CD4-positive, alpha-beta memory T cell (primary cell): ENCODE measurements at regions not wholly inside any gene's neighbourhood (a gene's known extent, or its start where the extent isn't known, plus 50 kb on each side); places are given as distances from the start of the nearest gene placed in this dataset.
A peak's percentile ranks its signal among the peaks of the same experiment; 100 is the strongest.

Source experiments
- CTCF ChIA-PET: fragments of 350-600 bp; sonication (Branson Sonifier 250); formaldehyde crosslinking; loops from one replicate; lab custom pipeline; 2021; ENCODE audit warnings: inconsistent platforms; ENCODE audit not compliant: partially characterized antibody; lab: Charles Lee
- POLR2A ChIA-PET: fragments of 350-600 bp; sonication (Branson Sonifier 250); formaldehyde crosslinking; loops from one replicate; lab custom pipeline; 2021; ENCODE audit not compliant: partially characterized antibody; lab: Charles Lee
- DNase-seq, 5 donors: peaks; one replicate each; pipeline versions ENCODE4 v3.0.0 to v3.0.0-alpha.2; 2020 to 2022; ENCODE audit warnings: mixed read lengths in 1 of 5
- H3K27ac ChIP-seq: one replicate; pipeline ENCODE4 v1.7.0; 2013; ENCODE audit warnings: low read depth, low read length
- H3K27me3 ChIP-seq: 2 replicates; pipeline ENCODE4 v1.7.0; 2013; ENCODE audit warnings: mild to moderate bottlenecking, low read length, moderate library complexity; ENCODE audit not compliant: insufficient read depth
- H3K36me3 ChIP-seq: 2 replicates; pipeline ENCODE4 v1.7.0; 2013; ENCODE audit warnings: mild to moderate bottlenecking, low read length, moderate library complexity; ENCODE audit not compliant: insufficient read depth
- H3K4me1 ChIP-seq: 2 replicates; pipeline ENCODE4 v1.7.0; 2013; ENCODE audit warnings: mild to moderate bottlenecking, low read length, moderate library complexity; ENCODE audit not compliant: insufficient read depth
- H3K4me3 ChIP-seq, 2 donors: one replicate each; pipeline ENCODE4 v1.7.0; 2013; ENCODE audit warnings: low read length in 2 of 2, mild to moderate bottlenecking in 1 of 2
- H3K9me3 ChIP-seq, 2 donors: one replicate each; pipeline ENCODE4 v1.7.0; 2013; ENCODE audit warnings: low read length in 2 of 2, control low read depth in 1 of 2; ENCODE audit not compliant: control insufficient read depth in 1 of 2
- H3K27ac Mint-ChIP-seq, 7 donors: one replicate each; pipeline ENCODE4 v1.8.0; 2020 to 2021; ENCODE audit warnings: mixed read lengths in 7 of 7, mild to moderate bottlenecking in 6 of 7, inconsistent platforms in 3 of 7, moderate library complexity in 3 of 7
- H3K27me3 Mint-ChIP-seq, 2 donors: one replicate each; pipeline ENCODE4 v1.8.0; 2020 to 2021; ENCODE audit warnings: mixed read lengths in 2 of 2
- H3K36me3 Mint-ChIP-seq, 2 donors: one replicate each; pipeline ENCODE4 v1.8.0; 2020 to 2021; ENCODE audit warnings: mixed read lengths in 2 of 2, inconsistent platforms in 1 of 2, mild to moderate bottlenecking in 1 of 2
- H3K4me1 Mint-ChIP-seq, 4 donors: one replicate each; pipeline ENCODE4 v1.8.0; 2020 to 2021; ENCODE audit warnings: mixed read lengths in 4 of 4, mild to moderate bottlenecking in 1 of 4
- H3K4me3 Mint-ChIP-seq, 8 donors: one replicate each; pipeline ENCODE4 v1.8.0; 2020 to 2021; ENCODE audit warnings: mixed read lengths in 8 of 8, mild to moderate bottlenecking in 7 of 8, moderate library complexity in 6 of 8, inconsistent platforms in 3 of 8
- H3K9me3 Mint-ChIP-seq, 8 donors: one replicate each; pipeline ENCODE4 v1.8.0; 2020 to 2021; ENCODE audit warnings: mixed read lengths in 8 of 8, mild to moderate bottlenecking in 5 of 8, inconsistent platforms in 3 of 8, moderate library complexity in 1 of 8
- intact Hi-C: fragments of 100-400 bp; cut with micrococcal nuclease; formaldehyde crosslinking; loops from one replicate; pipeline ENCODE4 v1.15.1; 2023

GRCh38 chr2:176772816-176773215 lies 439.8 kb upstream of the HNRNPA3 start:
- Mint-ChIP-seq H3K4me3 (no peak overlapping the region), H3K4me1 (no peaks in the 10 kb centered on the region), H3K9me3 (peaks cover 3 to 18% (median 7%) of the 10 kb centered on the region in 8 donors), H3K27me3 (peaks cover 9 to 11% of the 10 kb centered on the region in 2 donors), H3K36me3 (no peaks in the 10 kb centered on the region), H3K27ac (no peak overlapping the region)
- POLR2A ChIA-PET = no interaction called here
- H3K27me3 ChIP-seq = no peaks in the 10 kb centered on the region
- no peaks in the 10 kb centered on the region for H3K36me3 ChIP-seq
- H3K4me3 ChIP-seq = no peak overlapping the region
- CTCF ChIA-PET = no interaction called here
- DNase-seq = no peak
- no peaks in the 10 kb centered on the region for H3K9me3 ChIP-seq
- intact Hi-C loops = no loop called here
- no peak overlapping the region for H3K27ac ChIP-seq
- H3K4me1 ChIP-seq = no peaks in the 10 kb centered on the region

DNA sequence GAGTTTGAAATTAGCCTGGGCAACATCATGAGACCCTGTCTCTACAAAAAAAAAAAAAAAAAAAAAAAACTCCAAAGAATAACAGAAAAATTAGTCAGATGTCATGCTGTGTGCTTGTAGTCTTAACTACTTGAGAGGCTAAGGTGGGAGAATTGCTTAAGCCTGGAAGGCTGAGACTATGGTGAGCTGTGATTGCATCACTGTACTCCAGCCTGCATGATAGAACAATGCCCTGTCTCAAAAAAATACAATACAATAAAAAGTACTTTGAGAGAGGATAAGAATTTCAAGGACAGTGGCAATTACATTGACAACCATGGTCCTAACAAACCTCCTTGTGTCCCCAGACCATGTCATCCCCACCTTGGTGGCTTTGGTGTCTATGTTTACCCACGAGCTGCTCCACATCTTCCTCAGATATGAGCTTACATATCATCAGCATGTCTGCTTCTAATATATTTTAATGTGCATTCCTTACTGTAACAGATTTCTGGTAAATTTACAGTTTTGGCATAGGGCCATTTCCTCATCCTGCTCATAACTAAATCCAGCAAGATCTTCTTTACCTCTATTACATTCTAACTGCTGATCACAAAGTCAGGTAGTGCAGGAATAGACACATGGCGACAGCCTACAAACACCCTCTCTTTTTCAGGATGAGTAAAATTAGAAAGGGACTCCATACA lies 437.7 kb upstream of the HNRNPA3 start:
- H3K36me3 Mint-ChIP-seq = no peaks in the 10 kb centered on the region

DNA sequence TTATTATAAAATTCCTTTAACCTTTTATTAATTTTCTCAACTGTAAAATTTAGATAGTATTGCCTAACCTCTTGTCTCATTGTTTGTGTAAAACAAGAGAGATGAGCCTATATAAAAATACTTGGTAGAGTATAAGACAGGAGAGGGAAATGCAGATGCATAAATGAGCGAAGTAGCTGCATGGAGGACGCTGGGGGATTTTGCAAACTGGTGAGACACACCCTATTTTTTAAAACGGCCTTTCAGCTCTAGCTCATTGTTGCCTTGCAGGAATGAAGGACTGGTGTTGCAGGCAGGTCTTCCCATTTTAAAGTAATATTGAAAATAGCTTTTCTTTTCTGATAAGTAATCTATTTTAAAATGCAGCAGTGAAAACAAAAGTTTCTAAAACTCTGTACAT lies 435.3 kb upstream of the HNRNPA3 start:
- Histone ChIP-seq H3K9me3 (no peaks in the 10 kb centered on the region), H3K4me3 (no peak overlapping the region), H3K4me1 (peaks cover 5% of the 10 kb centered on the region), H3K27ac (no peak overlapping the region), H3K36me3 (no peaks in the 10 kb centered on the region), H3K27me3 (no peaks in the 10 kb centered on the region)
- ChIA-PET POLR2A (no interaction called here), CTCF (no interaction called here)
- Mint-ChIP-seq H3K4me3 (no peak overlapping the region), H3K27ac (no peak overlapping the region), H3K9me3 (peaks cover 3 to 30% (median 18%) of the 10 kb centered on the region in 8 donors), H3K36me3 (peaks cover 0 to 5% of the 10 kb centered on the region in 2 donors), H3K4me1 (peaks cover 3 to 11% (median 6%) of the 10 kb centered on the region in 4 donors), H3K27me3 (peaks cover 3 to 5% of the 10 kb centered on the region in 2 donors)
- no peak for DNase-seq
- intact Hi-C loops = no loop called here

More for the DNA sequence above, 437.7 kb upstream of the HNRNPA3 start:
- Mint-ChIP-seq H3K27ac (no peak overlapping the region), H3K27me3 (peaks cover 6 to 9% of the 10 kb centered on the region in 2 donors), H3K9me3 (peaks cover 0 to 18% (median 9%) of the 10 kb centered on the region in 8 donors), H3K4me1 (no peaks in the 10 kb centered on the region), H3K4me3 (no peak overlapping the region)
- intact Hi-C loops = no loop called here
- CTCF ChIA-PET = interaction anchor here (0.6 to 1.3 kb wide), 2 partner anchors 335 to 654 kb away, joined by 3 read pairs; no protein-coding TSS in a partner anchor
- no peaks in the 10 kb centered on the region for H3K9me3 ChIP-seq
- no peak overlapping the region for H3K27ac ChIP-seq
- no peaks in the 10 kb centered on the region for H3K36me3 ChIP-seq
- H3K4me1 ChIP-seq = no peaks in the 10 kb centered on the region
- DNase-seq = no peak
- POLR2A ChIA-PET = no interaction called here
- no peaks in the 10 kb centered on the region for H3K27me3 ChIP-seq
- no peak overlapping the region for H3K4me3 ChIP-seq

- no peak overlapping the region for H3K4me3 Mint-ChIP-seq
- H3K36me3 Mint-ChIP-seq = peaks cover 0 to 5% of the 10 kb centered on the region in 2 donors
- H3K27ac Mint-ChIP-seq = peak overlapping the region in 1 of 7 donors; percentile 15
- ChIA-PET POLR2A (no interaction called here), CTCF (no interaction called here)
- no peak overlapping the region for H3K4me3 ChIP-seq
- H3K27me3 Mint-ChIP-seq = peaks cover 1 to 2% of the 10 kb centered on the region in 2 donors
- DNase-seq = no peak
- H3K4me1 Mint-ChIP-seq = peaks cover 3 to 16% (median 6%) of the 10 kb centered on the region in 4 donors
- peaks cover 7 to 20% (median 11%) of the 10 kb centered on the region in 8 donors for H3K9me3 Mint-ChIP-seq
- intact Hi-C loops = no loop called here
- H3K27ac ChIP-seq = no peak overlapping the region
- no peaks in the 10 kb centered on the region for H3K27me3 ChIP-seq
- no peaks in the 10 kb centered on the region for H3K36me3 ChIP-seq
- H3K4me1 ChIP-seq = peaks cover 5% of the 10 kb centered on the region
- H3K9me3 ChIP-seq = no peaks in the 10 kb centered on the region
These were observed 432.7 kb upstream of the HNRNPA3 start for GRCh38 chr2:176779917-176780316.

DNA sequence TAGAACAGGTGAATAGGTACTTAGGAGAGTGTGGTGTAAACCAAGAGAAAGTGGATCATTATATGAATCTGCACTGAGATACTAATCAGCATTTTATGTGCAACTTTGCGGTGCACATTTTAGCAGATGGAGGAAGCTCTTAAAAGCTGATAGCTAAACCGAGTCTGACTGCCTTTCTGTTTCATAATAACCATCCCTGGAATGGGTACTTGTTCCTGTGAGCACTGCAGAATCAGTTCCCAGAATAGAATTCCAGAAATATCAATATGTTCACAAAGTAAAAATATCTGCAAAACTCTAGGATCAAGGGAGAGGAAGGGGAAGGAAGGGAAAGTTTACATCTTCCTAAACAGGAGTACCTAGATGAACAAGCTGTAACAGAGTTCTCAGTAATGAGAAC lies 432.2 kb upstream of the HNRNPA3 start:
- no peak overlapping the region for H3K4me3 ChIP-seq

GRCh38 chr2:176781570-176782217 lies 430.9 kb upstream of the HNRNPA3 start:
- DNase-seq = no peak
- Histone ChIP-seq H3K9me3 (no peaks in the 10 kb centered on the region), H3K4me3 (no peak overlapping the region), H3K36me3 (no peaks in the 10 kb centered on the region), H3K4me1 (peaks cover 5% of the 10 kb centered on the region), H3K27me3 (no peaks in the 10 kb centered on the region), H3K27ac (no peak overlapping the region)
- CTCF ChIA-PET = no interaction called here
- Mint-ChIP-seq H3K27ac (peak overlapping the region in 4 of 7 donors; percentile 8 to 86 (median 72)), H3K27me3 (peaks cover 1 to 2% of the 10 kb centered on the region in 2 donors), H3K36me3 (peaks cover 0 to 5% of the 10 kb centered on the region in 2 donors), H3K4me1 (peaks cover 3 to 16% (median 6%) of the 10 kb centered on the region in 4 donors), H3K9me3 (peaks cover 5 to 22% (median 11%) of the 10 kb centered on the region in 8 donors), H3K4me3 (peak overlapping the region in 4 of 8 donors; percentile 10 to 84 (median 62))
- POLR2A ChIA-PET = no interaction called here
- intact Hi-C loops = no loop called here

More for the DNA sequence above, 432.2 kb upstream of the HNRNPA3 start:
- no peaks in the 10 kb centered on the region for H3K36me3 ChIP-seq
- no peak overlapping the region for H3K27ac ChIP-seq
- intact Hi-C loops = no loop called here
- H3K4me1 Mint-ChIP-seq = peaks cover 3 to 16% (median 6%) of the 10 kb centered on the region in 4 donors
- peaks cover 5 to 22% (median 11%) of the 10 kb centered on the region in 8 donors for H3K9me3 Mint-ChIP-seq
- H3K4me3 Mint-ChIP-seq = no peak overlapping the region
- ChIA-PET CTCF (no interaction called here), POLR2A (no interaction called here)
- H3K27me3 ChIP-seq = no peaks in the 10 kb centered on the region
- peaks cover 5% of the 10 kb centered on the region for H3K4me1 ChIP-seq
- no peaks in the 10 kb centered on the region for H3K9me3 ChIP-seq
- no peak for DNase-seq
- peak overlapping the region in 1 of 7 donors; percentile 21 for H3K27ac Mint-ChIP-seq
- H3K36me3 Mint-ChIP-seq = peaks cover 0 to 5% of the 10 kb centered on the region in 2 donors
- H3K27me3 Mint-ChIP-seq = peaks cover 1 to 2% of the 10 kb centered on the region in 2 donors

GRCh38 chr2:176784633-176785200 lies 427.9 kb upstream of the HNRNPA3 start:
- H3K36me3 Mint-ChIP-seq = peaks cover 0 to 5% of the 10 kb centered on the region in 2 donors
- peaks cover 3 to 16% (median 6%) of the 10 kb centered on the region in 4 donors for H3K4me1 Mint-ChIP-seq
- DNase-seq = no peak
- Histone ChIP-seq H3K4me3 (no peak overlapping the region), H3K4me1 (peaks cover 5% of the 10 kb centered on the region), H3K9me3 (no peaks in the 10 kb centered on the region), H3K27me3 (no peaks in the 10 kb centered on the region), H3K36me3 (no peaks in the 10 kb centered on the region), H3K27ac (no peak overlapping the region)
- H3K27ac Mint-ChIP-seq = no peak overlapping the region
- ChIA-PET CTCF (no interaction called here), POLR2A (no interaction called here)
- peaks cover 1 to 8% of the 10 kb centered on the region in 2 donors for H3K27me3 Mint-ChIP-seq
- intact Hi-C loops = no loop called here
- H3K4me3 Mint-ChIP-seq = no peak overlapping the region
- H3K9me3 Mint-ChIP-seq = peaks cover 5 to 22% (median 10%) of the 10 kb centered on the region in 8 donors
